GM19035 (cell line): ENCODE measurements at regions not wholly inside any gene's neighbourhood (a gene's known extent, or its start where the extent isn't known, plus 50 kb on each side); places are given as distances from the start of the nearest gene placed in this dataset.
"Not testable (repeated sequence)": the region's sequence is repeated elsewhere in the genome, so short reads cannot be mapped to it uniquely, and the experiment has no call there.

Experiments used
- ATAC-seq: cut with Tn5 transposase; IDR thresholded peaks from one replicate; pipeline ENCODE4 v1.9.1; 2021; ENCODE audit not compliant: unreplicated experiment

- no peak for ATAC-seq
Observed at GRCh38 chr18:22790545-22791309, 142.4 kb upstream of the RBBP8 start.

DNA sequence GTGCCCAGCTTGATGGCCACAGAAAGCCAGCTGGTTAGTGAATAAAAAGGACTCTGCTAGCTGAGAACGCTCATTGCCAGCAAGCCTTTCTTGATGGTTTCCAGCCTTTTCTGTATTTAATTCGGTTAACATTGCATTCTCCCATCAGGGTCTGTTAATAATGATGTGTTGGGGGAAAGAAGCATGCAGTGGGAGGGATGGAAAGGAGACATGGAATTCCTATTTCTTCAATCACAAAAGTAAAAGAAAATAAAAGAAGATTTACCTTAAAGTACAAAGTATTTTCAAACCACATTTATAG, 141.9 kb upstream of the RBBP8 start:
- no peak for ATAC-seq

DNA sequence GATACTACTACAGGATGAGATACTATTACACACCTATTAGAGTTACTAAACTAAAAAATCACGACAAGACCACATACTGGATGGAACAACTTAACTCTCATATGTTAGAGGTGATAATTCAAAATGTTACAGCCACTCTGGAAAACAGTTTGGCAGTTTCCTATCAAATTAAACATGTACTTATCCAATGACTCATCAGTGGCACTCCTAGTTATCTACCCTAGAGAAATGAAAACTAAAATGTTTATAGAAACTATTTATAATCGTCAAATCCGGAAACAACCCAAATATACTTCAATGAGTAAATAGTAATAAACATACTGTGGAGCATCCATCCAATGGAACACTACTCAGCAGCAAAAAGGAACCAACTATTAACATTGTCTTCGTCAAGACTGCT, 137.0 kb upstream of the RBBP8 start:
- no peak for ATAC-seq

DNA sequence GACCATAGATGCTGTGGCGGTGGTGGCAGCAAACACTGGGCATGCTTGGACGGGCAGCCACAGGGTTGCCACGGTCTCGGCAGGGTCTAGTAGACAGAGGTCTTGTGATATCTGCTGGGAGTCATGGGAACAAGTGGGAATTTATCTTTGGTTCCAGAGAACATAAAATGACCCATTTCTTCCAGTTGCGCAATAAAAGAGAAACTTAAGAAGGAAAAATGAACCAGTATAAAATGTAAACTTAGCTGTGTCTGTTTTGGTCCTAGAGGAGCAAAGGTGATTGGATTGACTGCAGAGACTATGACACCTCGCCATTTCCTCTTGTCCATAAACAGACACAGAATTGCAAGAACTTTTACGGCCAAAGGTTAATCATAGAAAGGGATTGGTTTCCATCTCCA, 132.6 kb upstream of the RBBP8 start:
- ATAC-seq, result no peak

GRCh38 chr18:22813648-22814328, 119.3 kb upstream of the RBBP8 start:
- no peak for ATAC-seq

DNA sequence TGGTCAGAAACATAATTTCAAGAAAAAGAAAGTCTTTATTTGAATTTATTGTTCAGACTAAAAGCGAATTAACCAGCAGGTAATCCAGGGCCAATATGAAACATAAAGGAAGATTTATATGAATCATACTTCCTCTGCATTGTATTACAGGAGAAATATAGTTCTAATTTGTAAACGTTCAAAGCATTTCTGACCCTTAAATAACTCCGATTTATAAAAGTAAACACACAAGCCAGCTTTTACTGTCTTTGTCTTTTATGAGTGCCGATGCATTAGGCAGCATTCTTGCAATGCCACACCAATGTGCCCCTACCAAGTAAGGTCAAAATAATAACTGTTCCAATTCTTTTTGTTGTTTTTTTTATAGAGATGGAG, 118.8 kb upstream of the RBBP8 start:
- no peak for ATAC-seq

DNA sequence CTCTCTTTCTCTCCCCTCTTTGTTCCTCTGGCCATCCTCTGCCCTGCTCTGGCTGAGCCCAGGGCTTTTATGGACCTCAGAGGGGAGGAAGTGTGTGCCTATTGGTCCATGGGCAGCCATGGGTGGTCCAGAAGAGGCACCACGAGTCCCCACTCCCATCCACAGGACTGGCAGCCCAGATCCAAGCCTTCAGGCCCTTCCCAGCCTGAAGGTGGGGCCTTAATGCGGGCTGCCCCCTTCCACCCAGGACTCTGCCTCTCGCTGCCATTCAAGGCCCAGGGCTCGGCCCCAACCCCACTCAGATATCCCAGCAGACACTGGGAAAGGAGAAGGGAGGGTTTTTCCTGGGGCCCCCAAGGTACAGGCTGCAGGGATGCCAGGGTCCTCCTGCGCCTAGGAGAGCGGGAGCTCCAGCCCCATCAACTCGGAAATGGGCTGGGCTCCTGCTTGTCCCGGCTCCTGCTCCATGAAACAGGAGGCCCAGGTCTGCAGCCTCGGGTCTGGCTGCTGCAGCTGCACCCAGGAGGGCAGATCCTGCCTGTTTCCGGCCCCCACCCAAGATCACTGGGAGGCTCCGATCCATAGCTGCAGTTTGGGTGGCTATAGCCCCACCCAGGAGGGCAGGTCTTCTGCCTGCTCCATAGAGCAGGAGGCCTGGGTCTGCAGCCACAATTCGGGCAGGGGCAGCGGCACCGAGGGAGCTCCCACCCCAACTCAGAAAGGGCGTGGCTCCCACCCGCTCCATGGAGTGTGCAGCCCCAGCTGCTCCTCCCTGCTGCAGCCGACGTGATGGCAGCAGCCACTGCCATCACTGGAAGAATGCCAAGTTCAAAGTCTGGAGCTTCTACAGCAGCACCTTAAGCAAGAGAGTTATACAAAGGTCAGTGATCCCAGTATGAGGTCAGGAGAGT, 116.6 kb upstream of the RBBP8 start:
- ATAC-seq, result no peak

- ATAC-seq, result no peak
Observed at GRCh38 chr18:22817844-22818243, 115.3 kb upstream of the RBBP8 start.

DNA sequence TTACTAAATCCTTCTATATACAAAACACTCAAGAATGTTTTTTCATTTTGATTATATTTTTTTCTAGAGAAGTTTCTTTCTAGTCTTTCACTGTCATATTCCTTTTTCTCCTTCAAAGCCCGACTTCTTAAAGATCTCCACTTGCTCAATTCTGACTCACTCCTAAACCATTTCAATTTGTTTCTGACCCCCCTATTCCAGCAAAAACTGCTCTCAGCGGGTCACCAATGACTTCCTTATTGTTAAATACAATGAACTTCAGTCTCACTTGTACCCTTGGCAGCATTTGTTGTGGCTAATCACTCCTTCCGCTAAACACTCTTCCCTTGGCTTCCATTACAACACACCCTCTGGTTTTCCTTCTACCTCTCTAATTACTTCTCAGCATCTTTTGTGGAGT, 111.1 kb upstream of the RBBP8 start:
- ATAC-seq, result no peak

DNA sequence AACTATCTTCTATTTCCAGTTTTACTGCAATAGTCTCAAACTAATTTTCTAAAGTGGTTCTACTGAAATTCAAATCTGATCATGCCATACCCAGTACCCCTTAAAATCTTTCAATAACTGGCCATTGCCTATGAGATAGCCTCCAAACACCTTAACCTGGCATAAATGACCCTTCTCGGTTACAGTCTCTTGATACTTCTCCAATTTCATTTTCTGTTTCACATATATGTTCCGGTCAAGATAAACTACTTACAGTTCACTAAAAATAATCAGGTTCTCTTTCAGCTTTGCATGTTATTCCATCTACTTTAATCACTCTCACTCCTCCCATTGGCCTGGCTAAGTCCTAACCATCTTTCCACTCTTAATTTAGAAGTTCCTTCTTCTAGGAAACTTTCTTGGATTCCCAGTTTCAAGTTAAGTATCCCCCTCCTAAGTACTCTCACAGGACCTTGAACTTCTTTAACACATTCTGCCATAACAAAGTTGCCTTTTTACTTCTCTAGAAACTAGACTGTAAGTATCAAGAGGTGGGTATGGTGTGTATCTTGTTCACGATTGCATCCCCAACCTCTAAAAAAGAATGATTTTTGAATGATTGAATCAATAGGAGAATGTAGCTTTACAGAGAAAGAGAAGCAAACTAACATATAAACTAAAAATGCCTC, 110.2 kb upstream of the RBBP8 start:
- peak; percentile 95 for ATAC-seq

GRCh38 chr18:22826726-22827125, 106.4 kb upstream of the RBBP8 start:
- no peak for ATAC-seq

DNA sequence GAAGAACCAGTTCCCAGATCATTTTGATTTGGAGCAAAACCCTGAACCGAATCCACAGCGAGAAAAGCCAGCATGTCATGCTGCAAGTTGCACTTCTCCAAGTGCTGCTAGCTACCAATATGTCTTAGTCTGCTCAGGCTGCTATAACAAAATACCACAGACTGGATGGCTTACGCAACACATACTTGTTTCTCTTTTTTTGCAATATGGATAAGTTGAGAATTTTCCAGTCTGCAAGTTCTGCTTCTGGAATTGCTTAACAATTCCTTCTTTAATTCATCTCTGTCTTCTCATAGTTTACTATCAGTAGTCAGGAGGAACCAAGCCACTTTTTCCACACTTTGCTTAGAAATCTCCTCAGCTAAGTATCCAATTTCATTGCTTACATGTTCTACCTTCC, 105.9 kb upstream of the RBBP8 start:
- no peak for ATAC-seq

DNA sequence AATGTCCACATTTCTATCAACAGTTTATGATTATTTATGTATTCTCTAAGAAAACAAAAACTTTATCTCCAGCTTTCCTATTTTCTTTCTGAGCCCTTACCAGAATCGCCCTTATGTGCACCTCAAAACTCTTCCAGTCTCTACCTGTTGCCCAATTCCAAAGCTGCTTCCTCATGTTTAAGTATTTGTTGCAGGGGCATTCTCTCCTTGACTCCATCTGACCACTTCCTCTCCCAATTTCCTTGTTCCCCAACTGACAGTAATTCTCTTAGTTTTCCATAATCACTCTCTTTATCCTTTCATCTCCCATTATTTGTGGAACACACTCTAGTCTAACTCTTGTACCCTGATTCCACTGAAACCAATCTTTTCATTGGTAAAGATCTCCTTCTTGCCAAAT, 105.4 kb upstream of the RBBP8 start:
- no peak for ATAC-seq

- ATAC-seq, result no peak
Observed at GRCh38 chr18:22828171-22828570, 105.0 kb upstream of the RBBP8 start.

DNA sequence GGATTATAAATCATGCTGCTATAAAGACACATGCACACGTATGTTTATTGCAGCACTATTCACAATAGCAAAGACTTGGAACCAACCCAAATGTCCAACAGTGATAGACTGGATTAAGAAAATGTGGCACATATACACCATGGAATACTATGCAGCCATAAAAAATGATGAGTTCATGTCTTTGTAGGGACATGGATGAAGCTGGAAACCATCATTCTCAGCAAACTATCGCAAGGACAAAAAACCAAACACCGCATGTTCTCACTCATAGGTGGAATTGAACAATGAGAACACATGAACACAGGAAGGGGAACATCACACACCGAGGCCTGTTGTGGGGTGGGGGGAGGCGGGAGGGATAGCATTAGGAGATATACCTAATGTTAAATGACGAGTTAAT, 104.5 kb upstream of the RBBP8 start:
- not testable (repeated sequence) for ATAC-seq

DNA sequence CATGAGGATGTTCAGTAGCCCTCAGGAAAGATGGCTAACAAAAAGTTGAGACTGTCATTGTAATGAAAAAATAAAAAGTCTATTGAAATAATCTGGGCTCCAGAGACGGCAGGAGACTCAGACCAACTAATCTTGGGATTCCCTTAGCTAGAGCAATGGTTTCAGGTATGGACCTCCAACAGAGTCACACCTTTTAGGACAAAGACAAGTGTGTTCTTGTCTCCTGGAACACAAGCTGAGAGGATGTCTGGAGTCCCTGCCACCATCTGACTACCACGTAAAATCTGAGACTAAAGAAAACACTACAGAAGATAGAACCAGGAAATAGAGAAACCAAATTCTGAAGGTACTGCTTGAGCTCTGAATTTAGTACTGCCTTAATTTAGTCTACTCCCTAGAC, 103.3 kb upstream of the RBBP8 start:
- ATAC-seq, result no peak

- no peak for ATAC-seq
Observed at GRCh38 chr18:22830511-22830910, 102.6 kb upstream of the RBBP8 start.

GRCh38 chr18:22831441-22831904, 101.7 kb upstream of the RBBP8 start:
- no peak for ATAC-seq

GRCh38 chr18:22836932-22837331, 96.2 kb upstream of the RBBP8 start:
- no peak for ATAC-seq

DNA sequence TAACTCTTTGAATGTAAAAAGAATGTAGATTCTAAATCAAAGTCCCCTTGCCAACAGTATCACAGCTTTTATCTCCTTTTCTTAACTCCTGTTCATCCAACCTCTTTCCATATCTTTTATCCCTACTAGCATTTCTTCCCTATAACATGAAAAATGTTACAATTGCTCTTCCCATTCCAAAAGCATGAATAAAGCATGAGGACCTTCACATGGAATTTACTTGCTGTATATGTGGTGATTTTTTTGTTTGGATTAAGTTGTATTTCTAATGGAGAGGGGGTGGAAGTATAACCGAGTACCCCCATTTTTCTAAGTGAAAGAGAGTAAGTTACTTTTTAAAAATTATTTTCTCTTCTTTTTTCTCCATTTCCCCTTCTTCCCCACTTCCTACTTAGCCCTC, 94.9 kb upstream of the RBBP8 start:
- ATAC-seq, result no peak

GRCh38 chr18:22838639-22839277, 94.4 kb upstream of the RBBP8 start:
- ATAC-seq, result peak; percentile 66
